GM12864 (cell line): ENCODE measurements at regions not wholly inside any gene's neighbourhood (a gene's known extent, or its start where the extent isn't known, plus 50 kb on each side); places are given as distances from the start of the nearest gene placed in this dataset.

ENCODE experiments used
- DNase-seq: peaks from one replicate; pipeline ENCODE4 v3.0.0-alpha.2; 2011; ENCODE audit warnings: low read depth
- H3K4me3 ChIP-seq: 2 replicates; pipeline ENCODE4 v1.5.1; 2011; ENCODE audit warnings: mild to moderate bottlenecking, low read depth, low read length, control low read depth
- TF ChIP-seq, protein P1 (sequence below): IDR thresholded peaks from 2 replicates; pipeline ENCODE4 v1.5.1; 2011; ENCODE audit warnings: low read depth, mild to moderate bottlenecking, moderate library complexity, low read length, control low read depth, inconsistent platforms; ENCODE audit errors: missing control alignments

DNA sequence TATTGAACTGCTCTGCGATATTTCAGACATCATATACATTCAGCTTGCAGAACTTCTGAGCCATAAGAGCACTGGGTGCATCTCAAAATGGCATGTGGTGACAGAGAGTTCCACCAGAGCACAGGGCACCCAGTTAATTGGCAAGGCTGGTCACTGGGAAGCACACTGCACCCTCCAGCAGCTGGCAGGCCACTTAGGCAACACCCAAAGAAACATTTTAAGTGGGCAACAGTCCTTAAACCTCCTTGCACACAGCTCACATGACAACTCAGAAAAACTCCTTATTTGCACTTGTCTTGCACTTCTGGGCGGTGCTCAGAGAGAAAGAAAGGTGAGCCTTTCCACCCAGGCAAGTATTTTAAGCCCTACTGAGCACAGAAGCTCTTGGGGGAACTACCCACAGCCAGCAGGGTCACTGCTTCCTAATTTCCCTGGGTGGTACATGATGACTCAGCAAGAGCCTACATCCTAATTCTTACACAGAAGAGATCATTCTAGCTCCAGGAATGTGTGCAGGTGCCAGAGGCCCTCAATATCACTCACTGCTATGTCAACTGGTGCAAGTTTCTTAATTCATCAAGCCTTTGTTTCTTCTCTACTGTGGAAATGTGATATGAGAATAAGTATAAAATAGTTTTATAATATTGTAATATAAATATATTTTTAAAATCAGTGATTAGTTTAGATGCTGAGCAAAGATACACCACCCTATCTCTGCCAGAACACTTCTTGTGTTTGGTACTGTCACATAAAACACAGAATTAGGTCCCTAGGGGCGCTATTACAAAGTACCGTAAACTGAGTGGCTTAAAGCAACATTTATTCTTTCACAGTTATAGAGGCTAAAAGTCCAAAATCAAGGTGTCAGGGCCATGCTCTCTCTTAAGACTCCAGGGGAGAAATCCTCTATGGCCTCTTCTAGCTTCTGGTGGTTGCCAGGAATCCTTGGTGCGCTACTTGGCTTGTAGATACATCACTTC, 155.1 kb upstream of the PPARGC1A start:
- TF ChIP-seq, protein P1, sequence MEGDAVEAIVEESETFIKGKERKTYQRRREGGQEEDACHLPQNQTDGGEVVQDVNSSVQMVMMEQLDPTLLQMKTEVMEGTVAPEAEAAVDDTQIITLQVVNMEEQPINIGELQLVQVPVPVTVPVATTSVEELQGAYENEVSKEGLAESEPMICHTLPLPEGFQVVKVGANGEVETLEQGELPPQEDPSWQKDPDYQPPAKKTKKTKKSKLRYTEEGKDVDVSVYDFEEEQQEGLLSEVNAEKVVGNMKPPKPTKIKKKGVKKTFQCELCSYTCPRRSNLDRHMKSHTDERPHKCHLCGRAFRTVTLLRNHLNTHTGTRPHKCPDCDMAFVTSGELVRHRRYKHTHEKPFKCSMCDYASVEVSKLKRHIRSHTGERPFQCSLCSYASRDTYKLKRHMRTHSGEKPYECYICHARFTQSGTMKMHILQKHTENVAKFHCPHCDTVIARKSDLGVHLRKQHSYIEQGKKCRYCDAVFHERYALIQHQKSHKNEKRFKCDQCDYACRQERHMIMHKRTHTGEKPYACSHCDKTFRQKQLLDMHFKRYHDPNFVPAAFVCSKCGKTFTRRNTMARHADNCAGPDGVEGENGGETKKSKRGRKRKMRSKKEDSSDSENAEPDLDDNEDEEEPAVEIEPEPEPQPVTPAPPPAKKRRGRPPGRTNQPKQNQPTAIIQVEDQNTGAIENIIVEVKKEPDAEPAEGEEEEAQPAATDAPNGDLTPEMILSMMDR = no peak
- H3K4me3 ChIP-seq = no peak overlapping the region
- no peak for DNase-seq

DNA sequence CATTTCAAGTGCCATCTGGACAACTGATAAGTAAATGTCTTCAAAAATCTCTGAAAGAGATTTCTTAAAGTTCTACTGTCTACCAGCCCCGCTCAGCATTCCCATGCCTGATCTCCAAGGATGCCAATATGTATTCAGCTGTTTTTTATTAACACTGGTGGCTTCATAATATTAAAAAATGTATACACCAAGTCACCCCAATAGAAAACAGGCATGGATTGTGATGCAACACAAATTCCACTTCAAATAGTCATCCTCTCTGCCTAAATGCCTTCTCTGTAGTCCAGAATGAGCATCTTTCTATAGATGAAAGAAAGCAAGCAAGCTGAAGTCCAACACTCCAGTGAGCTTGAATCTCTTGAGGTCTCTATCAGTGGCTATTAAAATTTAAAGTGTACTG, 152.2 kb upstream of the PPARGC1A start:
- no peak for DNase-seq
- no peak overlapping the region for H3K4me3 ChIP-seq
- TF ChIP-seq, protein P1 = no peak

DNA sequence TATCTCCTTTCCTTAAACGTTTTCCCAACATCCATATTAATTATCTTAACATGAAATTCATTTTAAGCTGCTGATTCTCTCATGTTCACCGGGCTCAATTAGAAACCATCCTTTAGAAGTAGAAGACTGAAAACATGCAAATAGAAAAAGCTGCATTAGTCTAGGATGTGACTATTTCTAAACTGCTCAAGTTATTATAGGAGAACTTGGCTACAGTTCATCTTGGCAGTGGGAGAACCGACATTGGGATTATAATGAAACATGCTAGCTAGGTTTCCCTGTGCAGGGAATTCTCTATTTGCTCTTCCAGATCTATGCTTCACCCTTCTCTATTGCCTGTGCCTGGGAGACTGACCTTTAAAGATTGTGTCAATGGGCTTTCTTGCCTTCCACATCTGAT, 151.0 kb upstream of the PPARGC1A start:
- no peak overlapping the region for H3K4me3 ChIP-seq
- TF ChIP-seq, protein P1 = no peak
- no peak for DNase-seq

DNA sequence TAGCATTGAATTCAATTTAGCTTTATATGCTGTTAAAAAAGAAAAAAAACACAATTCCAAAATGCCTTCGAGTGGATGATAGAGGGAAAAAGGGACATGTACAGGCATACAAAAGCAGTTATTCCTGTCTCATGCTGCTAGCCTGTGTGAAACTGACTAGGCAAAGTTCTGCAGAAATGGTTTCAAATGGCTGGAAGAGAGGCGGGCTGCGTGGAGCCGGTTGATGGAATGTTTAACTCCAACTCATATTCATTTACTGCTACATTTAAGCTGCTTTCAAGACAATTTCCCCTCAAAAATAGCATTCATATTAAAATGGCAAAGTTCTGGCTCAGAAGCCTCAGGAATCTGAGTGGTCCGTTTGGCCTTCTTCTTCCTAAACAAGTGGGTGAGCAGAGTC, 143.8 kb upstream of the PPARGC1A start:
- no peak overlapping the region for H3K4me3 ChIP-seq
- no peak for DNase-seq
- TF ChIP-seq, protein P1 = no peak

DNA sequence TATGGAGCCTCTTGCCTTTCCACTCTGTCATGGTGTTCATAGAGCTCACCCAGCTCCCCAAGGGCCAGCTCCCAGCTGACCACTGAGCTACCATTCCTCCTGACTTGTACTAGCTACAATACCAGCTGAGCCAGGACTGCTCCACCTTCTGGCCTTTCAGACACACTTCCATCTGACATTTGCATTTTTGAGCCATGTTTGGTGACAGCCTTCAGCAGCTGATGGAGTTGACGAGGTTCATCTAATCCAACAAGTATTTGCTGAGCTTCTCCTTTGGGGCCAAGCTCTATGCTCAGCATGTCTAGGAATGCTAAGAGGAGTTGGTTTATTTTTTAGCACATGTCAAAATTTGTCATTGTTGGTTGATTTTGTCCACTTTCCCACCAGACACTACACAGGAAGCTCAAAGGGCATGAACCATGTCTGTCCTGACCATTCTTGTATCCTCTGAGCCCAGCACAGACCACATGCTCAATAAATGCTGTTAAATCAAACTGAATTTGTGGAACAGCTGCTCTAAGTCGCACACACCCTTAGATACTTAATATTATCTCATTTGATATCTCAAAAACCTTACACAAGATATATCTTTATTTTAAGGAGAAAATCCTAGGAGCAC, 142.6 kb upstream of the PPARGC1A start:
- TF ChIP-seq, protein P1 = peak; percentile 39
- no peak for DNase-seq
- H3K4me3 ChIP-seq = no peak overlapping the region

DNA sequence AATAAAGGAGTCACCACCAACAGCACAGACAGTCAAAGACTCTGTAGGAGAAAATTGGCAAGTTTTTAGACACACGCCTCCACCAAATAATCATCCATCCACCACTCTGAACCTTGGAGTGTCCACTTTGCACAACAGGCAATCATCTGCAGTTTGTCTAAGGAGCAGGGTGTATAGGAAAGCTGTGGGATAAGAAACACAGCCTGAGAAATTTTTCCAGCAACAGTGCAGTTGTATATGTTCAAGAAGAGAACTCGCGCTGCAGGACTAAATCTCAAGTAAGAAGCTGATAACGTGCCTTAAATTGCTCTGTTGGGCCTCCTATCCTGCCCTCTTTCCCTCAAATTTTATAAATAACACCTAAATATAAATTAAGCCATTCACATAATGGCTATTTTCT, 136.7 kb upstream of the PPARGC1A start:
- DNase-seq = no peak
- TF ChIP-seq, protein P1 = no peak
- H3K4me3 ChIP-seq = no peak overlapping the region
